ENCODE measurements at regions not wholly inside any gene's neighbourhood (a gene's known extent, or its start where the extent isn't known, plus 50 kb on each side); places are given as distances from the start of the nearest gene placed in this dataset.

DNA sequence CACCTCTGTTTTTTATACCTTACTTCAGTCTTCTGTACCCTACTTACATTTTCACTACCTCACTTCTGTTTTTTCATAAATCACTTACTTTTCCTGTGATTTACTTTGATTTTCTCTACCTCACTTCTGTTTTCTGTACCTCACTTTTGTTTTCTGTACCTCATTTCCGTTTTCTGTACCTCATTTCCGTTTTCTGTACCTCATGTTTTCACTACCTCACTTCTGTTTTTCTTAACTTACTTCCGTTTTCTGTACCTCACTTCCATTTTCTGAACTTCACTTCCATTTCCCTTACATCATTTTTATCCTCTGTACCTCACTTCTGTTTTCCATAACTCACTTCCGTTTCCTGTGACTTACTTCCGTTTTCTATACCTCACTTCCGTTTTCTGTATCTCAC lies 492.0 kb upstream of the AKR1E2 start:
- H4K20me1 ChIP-seq (replicated peaks; ENCODE audit: control insufficient read depth, insufficient read depth, low read length), result no peaks in the 10 kb centered on the region
- no peaks in the 10 kb centered on the region for H3K4me1 ChIP-seq (replicated peaks in 1 of 2; ENCODE audit: control insufficient read depth in 2 of 2, insufficient read depth in 2 of 2, low read length in 2 of 2)
- no peak overlapping the region for H3K4me2 ChIP-seq (ENCODE audit: insufficient read depth, low read length)
- no peaks in the 10 kb centered on the region for H3K36me3 ChIP-seq (ENCODE audit: control insufficient read depth, insufficient read depth, low read length)
- H3K4me3 ChIP-seq, result no peak overlapping the region
- no peak overlapping the region for H3K9ac ChIP-seq (ENCODE audit: insufficient read depth in 1 of 2, low read depth in 2 of 2, low read length in 2 of 2)
- 0% methylated on average over 6 of the region's 6 CpGs for WGBS (ENCODE audit: insufficient coverage, low coverage, missing lambda C conversion rate)
- ChIA-PET POLR2A (no interaction called here), CTCF (ENCODE audit: low intra/inter-chr PET ratio) (no interaction called here)
- H3K27ac ChIP-seq (ENCODE audit: extremely low read depth, low read depth, low read length), result no peak overlapping the region
- ATAC-seq (no peak), FAIRE-seq (no peak), DNase-seq (ENCODE audit: extremely low read depth in 1 of 4, low spot score in 3 of 4) (peak in 1 of 4 experiments; percentile 17)
- H3K9me1 ChIP-seq (ENCODE audit: control insufficient read depth, insufficient read depth, low read length), result no peaks in the 10 kb centered on the region
- intact Hi-C loops (cut with micrococcal nuclease) (no loop called here), in situ Hi-C loops (cut with MboI) (no loop called here)
- H3K9me3 ChIP-seq (replicated peaks; ENCODE audit: control insufficient read depth, insufficient read depth, low read depth, low read length), result peaks cover 15% of the 10 kb centered on the region
- H3K79me2 ChIP-seq (ENCODE audit: control insufficient read depth, insufficient read depth, low read length), result no peaks in the 10 kb centered on the region
- no peaks in the 10 kb centered on the region for H3K27me3 ChIP-seq (ENCODE audit: control insufficient read depth in 2 of 2, insufficient read depth in 2 of 2, low read length in 2 of 2)
- no peak overlapping the region for H2AFZ ChIP-seq (ENCODE audit: low read depth, low read length)
- no TSS peak for BruUV-seq (replicated peaks)
- TF ChIP-seq, protein P1, sequence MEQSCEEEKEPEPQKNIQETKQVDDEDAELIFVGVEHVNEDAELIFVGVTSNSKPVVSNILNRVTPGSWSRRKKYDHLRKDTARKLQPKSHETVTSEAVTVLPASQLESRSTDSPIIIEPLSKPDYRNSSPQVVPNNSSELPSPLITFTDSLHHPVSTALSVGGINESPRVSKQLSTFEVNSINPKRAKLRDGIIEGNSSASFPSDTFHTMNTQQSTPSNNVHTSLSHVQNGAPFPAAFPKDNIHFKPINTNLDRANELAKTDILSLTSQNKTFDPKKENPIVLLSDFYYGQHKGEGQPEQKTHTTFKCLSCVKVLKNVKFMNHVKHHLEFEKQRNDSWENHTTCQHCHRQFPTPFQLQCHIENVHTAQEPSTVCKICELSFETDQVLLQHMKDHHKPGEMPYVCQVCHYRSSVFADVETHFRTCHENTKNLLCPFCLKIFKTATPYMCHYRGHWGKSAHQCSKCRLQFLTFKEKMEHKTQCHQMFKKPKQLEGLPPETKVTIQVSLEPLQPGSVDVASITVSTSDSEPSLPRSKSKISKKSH (CRISPR knock-in tag; IDR thresholded peaks at IDR 0.05), result no peak
- TF ChIP-seq ZNF740 (CRISPR knock-in tag; IDR thresholded peaks at IDR 0.05) (no peak), ZNF740 (tag; IDR thresholded peaks at IDR 0.05) (no peak), ZNF696 (CRISPR knock-in tag; conservative IDR thresholded peaks at IDR 0.05) (no peak), ZNF165 (CRISPR knock-in tag; IDR thresholded peaks at IDR 0.05; ENCODE audit: borderline replicate concordance) (no peak), SIX5 (IDR thresholded peaks at IDR 0.05; ENCODE audit: borderline replicate concordance in 1 of 2, insufficient read depth in 1 of 2, low read depth in 1 of 2, low read length in 2 of 2) (no peak), ZBTB7A (IDR thresholded peaks at IDR 0.05; ENCODE audit: borderline replicate concordance, control insufficient read depth, low read depth, low read length) (no peak), GMEB1 (CRISPR knock-in tag; IDR thresholded peaks at IDR 0.05) (no peak), ZNF512 (tag; IDR thresholded peaks at IDR 0.05) (peak; percentile 7; the same call in 1 of the 2 replicates), CREB1 (IDR thresholded peaks at IDR 0.05) (0 out of 2 replicates have a peak, but pooled peaks have one; percentile 7), CREB1 (CRISPR knock-in tag; IDR thresholded peaks at IDR 0.05) (no peak), SPI1 (IDR thresholded peaks at IDR 0.05; ENCODE audit: borderline replicate concordance, low read depth, low read length) (peak; percentile 43; the same call in 1 of the 2 replicates), ZNF311 (CRISPR knock-in tag; IDR thresholded peaks at IDR 0.05) (no peak), CSDE1 (IDR thresholded peaks at IDR 0.05) (no peak)
- TF ChIP-seq, protein P2, sequence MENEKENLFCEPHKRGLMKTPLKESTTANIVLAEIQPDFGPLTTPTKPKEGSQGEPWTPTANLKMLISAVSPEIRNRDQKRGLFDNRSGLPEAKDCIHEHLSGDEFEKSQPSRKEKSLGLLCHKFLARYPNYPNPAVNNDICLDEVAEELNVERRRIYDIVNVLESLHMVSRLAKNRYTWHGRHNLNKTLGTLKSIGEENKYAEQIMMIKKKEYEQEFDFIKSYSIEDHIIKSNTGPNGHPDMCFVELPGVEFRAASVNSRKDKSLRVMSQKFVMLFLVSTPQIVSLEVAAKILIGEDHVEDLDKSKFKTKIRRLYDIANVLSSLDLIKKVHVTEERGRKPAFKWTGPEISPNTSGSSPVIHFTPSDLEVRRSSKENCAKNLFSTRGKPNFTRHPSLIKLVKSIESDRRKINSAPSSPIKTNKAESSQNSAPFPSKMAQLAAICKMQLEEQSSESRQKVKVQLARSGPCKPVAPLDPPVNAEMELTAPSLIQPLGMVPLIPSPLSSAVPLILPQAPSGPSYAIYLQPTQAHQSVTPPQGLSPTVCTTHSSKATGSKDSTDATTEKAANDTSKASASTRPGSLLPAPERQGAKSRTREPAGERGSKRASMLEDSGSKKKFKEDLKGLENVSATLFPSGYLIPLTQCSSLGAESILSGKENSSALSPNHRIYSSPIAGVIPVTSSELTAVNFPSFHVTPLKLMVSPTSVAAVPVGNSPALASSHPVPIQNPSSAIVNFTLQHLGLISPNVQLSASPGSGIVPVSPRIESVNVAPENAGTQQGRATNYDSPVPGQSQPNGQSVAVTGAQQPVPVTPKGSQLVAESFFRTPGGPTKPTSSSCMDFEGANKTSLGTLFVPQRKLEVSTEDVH (IDR thresholded peaks at IDR 0.05; ENCODE audit: low read depth, partially characterized antibody), result no peak

Measured in K562 (cell line).